ENCODE measurements at regions not wholly inside any gene's neighbourhood (a gene's known extent, or its start where the extent isn't known, plus 50 kb on each side); places are given as distances from the start of the nearest gene placed in this dataset.
"Not testable (repeated sequence)": the region's sequence is repeated elsewhere in the genome, so short reads cannot be mapped to it uniquely, and the experiment has no call there.

GRCh38 chrX:4668802-4669536 is 955.5 kb upstream of the PRKX start:
- no peak for DNase-seq

- DNase-seq: peak; percentile 0
These were observed 949.6 kb upstream of the PRKX start for GRCh38 chrX:4663085-4663484.

GRCh38 chrX:4661771-4662170 is 948.3 kb upstream of the PRKX start:
- no peak for DNase-seq

GRCh38 chrX:4656419-4656818 is 943.0 kb upstream of the PRKX start:
- DNase-seq: no peak

GRCh38 chrX:4655743-4656142 is 942.3 kb upstream of the PRKX start:
- DNase-seq: no peak

GRCh38 chrX:4642114-4642513 is 928.7 kb upstream of the PRKX start:
- no peak for DNase-seq

GRCh38 chrX:4638036-4638435 is 924.6 kb upstream of the PRKX start:
- DNase-seq: no peak

- no peak for DNase-seq
These were observed 914.0 kb upstream of the PRKX start for GRCh38 chrX:4627414-4627813.

- peak; percentile 2 for DNase-seq
These were observed 909.2 kb upstream of the PRKX start for GRCh38 chrX:4622486-4623167.

GRCh38 chrX:4613651-4614050 is 900.2 kb upstream of the PRKX start:
- DNase-seq: not testable (repeated sequence)

- DNase-seq: no peak
These were observed 875.4 kb upstream of the PRKX start for GRCh38 chrX:4588893-4589292.

GRCh38 chrX:4588466-4588865 is 875.0 kb upstream of the PRKX start:
- DNase-seq: no peak

GRCh38 chrX:4588056-4588455 is 874.6 kb upstream of the PRKX start:
- no peak for DNase-seq

GRCh38 chrX:4579999-4580398 is 866.5 kb upstream of the PRKX start:
- DNase-seq: no peak

GRCh38 chrX:4579480-4579879 is 866.0 kb upstream of the PRKX start:
- DNase-seq: no peak

GRCh38 chrX:4572691-4573090 is 859.2 kb upstream of the PRKX start:
- DNase-seq: no peak

GRCh38 chrX:4570151-4570550 is 856.7 kb upstream of the PRKX start:
- no peak for DNase-seq

- no peak for DNase-seq
These were observed 846.7 kb upstream of the PRKX start for GRCh38 chrX:4560192-4560591.

GRCh38 chrX:4550018-4550417 is 836.6 kb upstream of the PRKX start:
- no peak for DNase-seq

GRCh38 chrX:4547213-4547836 is 833.9 kb upstream of the PRKX start:
- DNase-seq: peak; percentile 9

- DNase-seq: not testable (repeated sequence)
These were observed 832.7 kb upstream of the PRKX start for GRCh38 chrX:4546178-4546577.

- no peak for DNase-seq
These were observed 814.8 kb upstream of the PRKX start for GRCh38 chrX:4528247-4528646.

- no peak for DNase-seq
These were observed 772.5 kb upstream of the PRKX start for GRCh38 chrX:4485912-4486311.

- no peak for DNase-seq
These were observed 770.8 kb upstream of the PRKX start for GRCh38 chrX:4484266-4484665.

Data from NCI-H774 (cell line).